Stimulated activated CD4-positive, alpha-beta T cell treated with anti-CD3 and anti-CD28 coated beads, Interleukin-12 subunit alpha, Interleukin-12 subunit beta, amount 100 ng/mL, for 4 hours (primary cell): ENCODE measurements at regions not wholly inside any gene's neighbourhood (a gene's known extent, or its start where the extent isn't known, plus 50 kb on each side); places are given as distances from the start of the nearest gene placed in this dataset.
"Not testable (repeated sequence)": the region's sequence is repeated elsewhere in the genome, so short reads cannot be mapped to it uniquely, and the experiment has no call there.

Experiments
- DNase-seq: peaks from one replicate; pipeline ENCODE4 v3.0.0-alpha.2; 2020

DNA sequence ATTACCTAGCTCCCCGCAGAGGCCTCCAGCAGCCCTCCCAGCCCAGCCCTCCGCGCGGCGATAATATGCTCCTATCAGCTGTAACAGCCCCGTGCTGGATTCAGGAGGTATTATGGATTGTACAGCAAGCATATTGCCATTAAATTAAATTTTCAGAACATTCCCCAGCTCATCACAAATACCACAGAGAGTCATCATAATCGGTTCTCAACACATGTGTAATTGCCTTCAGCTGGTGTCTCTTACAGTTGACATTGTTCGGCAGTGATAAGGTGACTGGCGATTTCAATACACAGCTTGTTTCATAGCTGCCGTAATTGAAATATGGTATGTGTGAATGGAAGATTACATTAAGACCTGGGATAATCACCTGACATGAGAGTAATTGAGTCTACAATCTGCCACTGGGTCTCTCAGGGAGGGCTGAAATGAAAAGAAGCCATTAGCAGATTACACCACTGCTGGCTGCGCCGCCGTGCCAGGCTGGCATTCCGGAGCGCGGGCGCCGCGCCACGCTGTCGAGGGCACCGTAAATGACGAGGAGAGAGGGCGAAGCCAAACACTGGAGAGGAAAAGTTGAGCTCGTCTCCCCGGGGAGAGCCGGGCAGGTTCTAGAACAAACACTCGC lies 549.4 kb upstream of the SALL3 start:
- DNase-seq: no peak

DNA sequence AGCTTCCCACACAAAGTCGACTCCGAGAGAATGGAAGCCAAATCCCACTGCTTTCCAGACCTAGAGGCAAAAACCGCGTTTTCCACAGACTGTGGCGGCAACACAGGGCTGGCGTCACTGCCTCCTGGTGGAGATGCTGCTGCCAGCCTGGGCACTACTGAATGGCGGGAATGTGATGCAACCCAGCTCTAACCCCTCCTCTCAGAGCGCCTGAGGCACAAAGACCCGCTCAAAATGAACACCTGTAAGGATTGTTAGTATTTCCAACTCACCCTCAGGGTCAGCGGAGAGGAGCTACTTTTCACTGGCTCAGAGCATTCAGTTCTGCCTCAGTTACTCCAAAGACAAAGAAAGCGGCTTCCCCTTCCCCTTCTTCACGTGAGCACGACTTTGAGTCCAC lies 548.0 kb upstream of the SALL3 start:
- no peak for DNase-seq

DNA sequence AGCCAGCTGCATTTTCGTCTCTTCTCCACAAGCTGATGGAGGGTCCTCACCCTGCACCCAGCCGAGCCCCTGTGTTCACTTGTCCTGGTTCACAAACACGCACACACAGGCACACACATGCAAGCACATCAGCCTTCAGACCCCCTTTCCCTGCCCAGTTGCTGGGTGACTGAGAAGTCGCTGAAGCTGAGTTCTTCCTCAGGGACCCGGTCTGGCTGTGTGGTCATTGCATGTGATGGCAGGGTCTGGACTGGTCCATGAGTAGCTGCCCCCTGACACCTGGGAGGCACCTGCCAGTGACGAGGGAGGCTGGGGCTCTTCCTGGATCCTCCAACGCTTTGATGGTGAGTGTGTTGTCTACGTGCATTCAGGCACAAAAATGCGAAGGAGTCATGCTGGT lies 546.1 kb upstream of the SALL3 start:
- no peak for DNase-seq

DNA sequence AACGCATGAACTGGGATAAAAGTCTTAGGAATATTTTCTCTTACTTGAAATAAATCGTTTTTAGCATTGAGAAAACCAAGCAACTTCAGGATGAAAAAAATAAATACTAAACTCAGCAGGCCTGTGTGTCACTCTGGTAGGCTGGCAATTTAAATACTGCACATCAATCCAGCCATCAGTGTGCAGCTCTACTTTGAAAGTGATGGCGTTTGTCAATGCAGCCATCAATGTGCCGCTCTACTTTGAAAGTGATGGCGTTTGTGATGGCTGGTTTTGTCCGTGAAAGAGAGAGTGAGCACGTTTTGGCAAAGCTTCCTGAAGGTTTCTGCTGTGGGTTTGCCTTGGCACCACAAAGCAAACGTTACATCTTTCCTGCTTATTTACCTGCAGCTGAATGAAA lies 543.5 kb upstream of the SALL3 start:
- DNase-seq: no peak

DNA sequence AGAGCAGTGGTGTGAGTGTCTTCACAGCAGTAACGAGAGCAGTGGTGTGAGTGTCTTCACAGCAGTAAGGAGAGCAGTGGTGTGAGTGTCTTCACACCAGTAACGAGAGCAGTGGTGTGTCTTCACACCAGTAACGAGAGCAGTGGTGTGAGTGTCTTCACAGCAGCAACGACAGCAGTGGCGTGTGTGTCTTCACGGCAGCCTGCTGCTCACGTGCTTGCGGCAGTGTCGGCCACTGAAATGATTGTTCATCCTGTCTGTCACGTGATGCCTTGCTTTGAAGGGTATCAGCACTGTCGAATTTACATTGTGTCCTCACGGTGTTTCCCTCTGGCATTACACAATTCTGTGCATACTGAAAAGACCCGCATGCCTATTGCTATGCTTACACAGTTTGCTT lies 541.4 kb upstream of the SALL3 start:
- DNase-seq: not testable (repeated sequence)

DNA sequence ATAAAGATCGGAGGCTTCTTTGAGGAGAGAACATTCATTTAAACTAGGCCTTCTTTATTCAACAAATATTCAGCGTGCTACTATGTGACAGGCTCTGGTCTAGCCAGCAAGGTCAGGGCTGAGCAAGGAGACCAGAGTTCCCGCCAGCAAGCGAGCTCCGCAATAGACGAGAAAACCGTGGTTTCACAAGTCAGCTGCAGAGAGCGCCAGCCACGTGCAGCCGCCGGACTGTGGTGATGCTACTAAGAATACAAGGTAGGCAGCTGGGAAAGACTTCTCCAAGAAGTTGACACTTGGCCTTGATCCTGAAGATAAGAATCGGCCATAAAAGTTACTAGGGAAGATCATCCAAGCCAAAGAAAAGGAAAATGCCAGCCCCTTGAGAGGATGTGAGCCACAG lies 533.7 kb upstream of the SALL3 start:
- DNase-seq: no peak

DNA sequence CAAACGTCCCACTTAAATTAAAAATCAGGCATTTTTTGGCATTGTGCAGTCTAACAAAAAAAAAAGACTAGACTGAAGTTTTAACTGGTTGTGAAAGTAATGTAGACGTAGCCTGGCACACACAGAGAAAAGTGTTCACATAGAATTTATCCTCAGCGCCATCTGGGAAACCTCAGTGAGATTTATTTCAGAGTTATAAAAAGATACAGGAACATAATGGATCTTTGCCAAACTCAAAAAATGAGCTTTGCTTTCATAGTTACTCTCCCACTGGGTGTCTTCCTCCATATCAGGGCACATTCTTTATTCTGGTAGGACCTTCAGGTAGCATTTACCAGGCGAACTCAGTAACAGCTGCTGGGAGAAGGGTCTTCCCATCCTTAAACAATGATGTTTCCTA lies 532.4 kb upstream of the SALL3 start:
- no peak for DNase-seq

DNA sequence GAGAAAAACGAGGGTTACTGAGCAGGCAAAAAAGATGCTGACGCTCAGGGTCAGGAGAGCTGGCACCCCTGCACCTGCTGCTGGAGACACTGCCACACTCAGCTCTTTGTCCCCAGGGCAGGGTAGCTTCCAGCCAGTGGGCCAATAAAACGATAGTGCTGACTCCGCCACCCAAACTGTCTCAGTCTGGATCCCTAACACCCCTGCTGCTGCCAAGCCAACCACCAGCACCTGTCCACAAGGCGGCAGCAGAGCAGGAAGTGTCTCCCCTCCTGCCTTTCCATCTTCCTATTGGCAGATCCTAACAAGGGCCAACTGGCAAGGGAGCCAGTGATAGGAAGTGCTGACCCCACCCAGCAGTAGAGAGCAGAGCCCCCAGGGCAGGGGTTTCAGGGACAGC lies 531.5 kb upstream of the SALL3 start:
- DNase-seq: no peak

DNA sequence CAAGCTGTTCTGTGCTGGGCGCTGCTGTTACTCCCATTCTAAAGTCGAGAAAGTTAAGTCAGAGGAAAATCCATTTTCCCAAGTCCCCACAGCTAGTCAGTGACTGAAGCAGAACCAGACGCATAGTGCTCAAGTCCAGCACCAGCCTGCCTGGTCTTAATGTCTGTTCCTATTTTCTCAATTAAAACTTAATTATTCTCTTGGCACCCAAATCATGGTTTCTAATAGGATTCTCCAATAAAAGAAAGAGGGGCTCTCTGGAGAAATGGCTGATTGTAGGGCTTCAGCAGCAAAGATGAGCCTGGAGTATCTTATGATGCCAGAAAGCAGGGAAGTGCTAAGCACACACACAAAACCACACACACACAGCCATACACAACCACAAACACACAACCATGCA lies 531.0 kb upstream of the SALL3 start:
- no peak for DNase-seq

DNA sequence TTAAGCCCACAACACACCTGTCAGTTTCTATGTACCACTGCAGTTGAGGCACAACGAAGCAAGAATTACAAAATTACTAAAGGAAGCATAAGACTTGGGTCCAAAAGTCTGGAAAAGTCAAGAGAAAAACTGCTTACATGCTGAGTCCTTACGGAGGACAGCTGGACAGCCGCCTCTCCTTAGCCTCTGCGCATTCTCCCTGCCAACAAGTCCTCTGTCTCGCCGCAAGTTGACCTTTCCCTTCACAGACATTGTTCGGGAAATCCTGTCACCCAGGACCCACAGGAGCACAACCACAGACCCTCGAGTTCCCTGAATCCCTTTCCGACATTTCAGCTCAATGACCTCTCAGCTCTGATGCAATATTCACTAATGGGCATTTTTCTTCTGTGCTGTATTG lies 525.4 kb upstream of the SALL3 start:
- no peak for DNase-seq

DNA sequence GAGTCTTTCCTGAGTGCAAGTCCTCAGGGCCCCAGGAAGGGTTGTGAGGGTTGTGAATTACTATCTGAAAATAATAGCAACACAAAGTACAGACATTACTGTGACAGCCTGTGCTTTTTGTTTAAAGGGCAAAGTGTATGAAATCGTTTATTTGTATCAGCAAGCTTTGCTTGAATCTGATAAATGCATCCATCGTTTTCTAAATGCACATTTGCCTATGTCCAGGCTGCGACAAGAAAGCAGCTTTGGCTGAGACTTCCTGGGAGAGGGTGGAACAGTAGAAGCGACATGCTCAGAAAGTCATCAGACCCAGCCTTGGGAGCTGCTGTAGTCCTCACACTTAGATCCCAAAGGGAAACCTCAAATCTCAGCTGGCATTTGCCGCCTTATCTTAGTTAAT lies 524.2 kb upstream of the SALL3 start:
- DNase-seq: no peak

DNA sequence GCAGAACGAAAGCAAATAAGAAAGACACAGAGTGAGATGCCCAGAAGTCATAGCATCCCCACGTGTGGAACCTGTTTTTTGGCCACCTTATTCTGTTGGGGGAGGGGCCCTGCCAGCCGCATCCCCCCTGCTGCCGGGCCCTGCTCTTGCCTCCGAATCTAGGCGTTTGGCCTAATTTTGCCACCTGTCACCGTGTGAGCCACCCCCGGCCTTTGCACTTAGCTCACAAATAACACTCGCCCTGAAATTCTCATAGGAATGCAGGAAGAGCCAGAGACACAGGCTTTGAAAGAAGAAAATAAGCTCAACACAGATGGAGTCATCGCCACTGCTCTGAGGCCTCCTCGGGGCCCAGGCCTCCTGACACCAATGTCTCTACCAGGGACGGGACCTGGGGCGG lies 522.6 kb upstream of the SALL3 start:
- no peak for DNase-seq

DNA sequence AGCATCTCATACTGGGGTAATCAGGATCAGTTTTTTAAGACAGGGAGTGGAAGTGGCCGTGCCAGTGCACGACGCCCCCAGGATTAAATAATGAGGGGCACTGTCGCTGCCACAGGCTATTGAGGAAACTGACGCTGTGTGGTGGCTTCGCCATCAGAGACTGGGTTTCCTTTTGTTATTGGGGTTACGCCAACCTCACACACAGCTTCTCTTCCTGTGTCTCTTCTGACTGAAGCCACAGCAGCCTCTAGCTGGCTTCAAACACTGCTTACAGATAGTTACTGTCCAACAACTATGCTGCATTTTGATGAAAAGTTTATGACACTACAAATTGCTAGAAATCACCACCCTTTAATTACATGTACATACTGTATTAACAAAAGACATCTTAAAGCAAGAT lies 521.9 kb upstream of the SALL3 start:
- no peak for DNase-seq

DNA sequence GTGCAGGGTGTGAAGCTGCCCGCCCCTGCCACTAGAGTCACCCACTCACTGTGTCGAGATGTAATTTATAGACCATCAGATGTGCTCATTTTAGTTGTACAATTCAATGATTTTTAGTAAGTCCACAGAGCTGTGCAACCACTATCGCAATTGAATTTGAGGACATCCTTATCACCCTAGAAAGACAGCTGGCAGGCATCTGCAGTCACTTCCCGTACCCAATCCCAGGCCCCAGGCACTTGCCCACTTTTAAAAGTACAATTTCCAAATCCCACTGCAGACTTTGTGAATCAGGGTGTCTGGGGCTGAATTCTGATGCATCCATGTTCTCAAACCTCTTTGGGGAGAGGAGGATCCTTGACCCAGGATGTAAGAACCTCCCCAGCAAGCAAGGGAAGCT lies 521.3 kb upstream of the SALL3 start:
- no peak for DNase-seq

DNA sequence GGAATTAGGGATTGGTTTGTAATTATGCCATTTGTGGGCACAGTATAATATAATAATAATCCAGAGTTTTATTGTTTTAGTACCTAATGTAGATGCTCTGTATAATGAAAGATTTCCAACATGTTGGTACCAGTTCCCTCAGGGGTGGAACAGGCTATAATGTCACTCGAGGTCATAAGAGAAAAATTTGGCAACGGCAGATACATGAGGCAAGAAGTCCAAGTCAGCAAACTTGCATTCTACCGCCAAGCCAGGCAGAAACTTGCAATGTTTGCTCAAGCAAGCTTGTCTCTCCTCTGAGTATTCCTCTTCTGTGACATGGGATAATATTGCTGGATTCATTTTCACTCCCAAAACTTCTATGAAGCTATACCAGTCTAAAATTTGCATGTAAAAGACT lies 520.0 kb upstream of the SALL3 start:
- no peak for DNase-seq

DNA sequence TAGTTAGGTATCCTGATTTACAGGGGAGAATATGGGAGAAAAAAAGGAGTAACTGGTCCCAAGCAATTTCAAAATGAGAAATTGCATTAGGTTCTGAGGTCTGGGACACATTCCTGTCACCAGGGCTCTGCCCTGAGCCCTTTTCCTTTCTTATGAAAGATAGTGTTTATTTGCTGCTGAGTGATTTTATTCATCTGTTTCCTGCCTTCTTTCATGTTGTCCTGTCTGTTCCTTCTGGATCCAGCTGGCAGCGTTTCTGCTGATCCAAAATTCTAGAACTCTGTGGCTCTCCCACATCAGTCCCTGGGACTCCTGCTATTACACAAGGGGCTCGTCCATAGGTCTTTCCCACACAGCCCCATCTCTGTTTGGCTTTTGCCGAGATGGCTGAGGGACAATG lies 519.1 kb upstream of the SALL3 start:
- no peak for DNase-seq

DNA sequence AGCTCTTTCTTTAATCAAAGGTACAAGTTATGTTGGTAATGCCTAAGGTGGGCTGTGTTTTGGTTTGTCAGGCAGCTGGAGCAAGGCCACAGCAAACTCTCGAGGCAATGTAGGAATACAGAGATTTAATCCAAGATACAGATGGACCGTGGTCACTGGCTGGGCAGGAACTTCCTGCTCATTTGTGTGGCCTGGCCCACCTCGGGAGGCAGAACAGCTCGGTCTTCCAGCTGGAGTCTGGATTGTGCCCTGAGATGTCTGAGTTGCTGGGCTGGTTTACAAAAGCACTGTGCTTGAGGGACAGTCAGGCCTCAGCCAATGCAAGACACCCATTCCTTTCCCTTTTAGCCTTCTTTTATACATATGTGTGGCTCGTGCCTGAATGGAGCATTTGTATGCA lies 506.1 kb upstream of the SALL3 start:
- no peak for DNase-seq

DNA sequence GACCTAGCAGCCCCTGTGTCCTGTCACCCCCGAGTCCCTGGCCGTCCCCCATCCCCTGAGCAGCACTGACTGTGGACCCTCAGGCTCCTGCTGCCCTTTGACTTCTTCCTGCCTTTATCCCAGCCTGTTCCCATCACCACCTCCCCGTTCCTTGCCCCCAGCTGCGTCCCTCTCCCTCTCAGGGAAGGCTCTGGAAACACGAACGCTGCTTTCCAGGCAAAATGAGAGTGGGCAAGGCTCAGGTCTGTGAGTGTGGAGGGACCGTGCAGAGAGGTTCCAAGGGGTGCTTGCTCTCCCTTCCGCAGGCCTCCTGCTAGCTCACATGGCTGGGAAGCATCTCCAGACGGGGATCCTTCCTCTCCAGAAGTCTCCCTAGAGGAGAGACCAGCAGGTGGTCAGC lies 501.8 kb upstream of the SALL3 start:
- no peak for DNase-seq

DNA sequence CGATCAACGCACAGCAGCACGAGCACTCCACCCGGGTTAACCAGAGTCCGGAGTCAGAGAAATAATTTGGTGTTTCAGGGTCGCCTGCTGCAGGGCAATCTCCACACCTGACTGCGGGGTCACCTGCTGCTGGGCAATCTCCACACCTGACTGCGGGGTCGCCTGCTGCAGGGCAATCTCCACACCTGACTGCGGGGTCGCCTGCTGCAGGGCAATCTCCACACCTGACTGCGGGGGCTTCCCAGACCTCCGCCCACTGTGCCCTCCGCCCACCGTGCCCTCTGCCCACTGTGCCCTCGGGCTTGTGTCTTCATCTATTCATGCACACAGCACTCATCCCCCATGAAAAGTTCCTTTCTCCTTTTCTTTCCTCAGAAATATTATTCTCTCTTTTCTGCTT lies 500.2 kb upstream of the SALL3 start:
- no peak for DNase-seq

DNA sequence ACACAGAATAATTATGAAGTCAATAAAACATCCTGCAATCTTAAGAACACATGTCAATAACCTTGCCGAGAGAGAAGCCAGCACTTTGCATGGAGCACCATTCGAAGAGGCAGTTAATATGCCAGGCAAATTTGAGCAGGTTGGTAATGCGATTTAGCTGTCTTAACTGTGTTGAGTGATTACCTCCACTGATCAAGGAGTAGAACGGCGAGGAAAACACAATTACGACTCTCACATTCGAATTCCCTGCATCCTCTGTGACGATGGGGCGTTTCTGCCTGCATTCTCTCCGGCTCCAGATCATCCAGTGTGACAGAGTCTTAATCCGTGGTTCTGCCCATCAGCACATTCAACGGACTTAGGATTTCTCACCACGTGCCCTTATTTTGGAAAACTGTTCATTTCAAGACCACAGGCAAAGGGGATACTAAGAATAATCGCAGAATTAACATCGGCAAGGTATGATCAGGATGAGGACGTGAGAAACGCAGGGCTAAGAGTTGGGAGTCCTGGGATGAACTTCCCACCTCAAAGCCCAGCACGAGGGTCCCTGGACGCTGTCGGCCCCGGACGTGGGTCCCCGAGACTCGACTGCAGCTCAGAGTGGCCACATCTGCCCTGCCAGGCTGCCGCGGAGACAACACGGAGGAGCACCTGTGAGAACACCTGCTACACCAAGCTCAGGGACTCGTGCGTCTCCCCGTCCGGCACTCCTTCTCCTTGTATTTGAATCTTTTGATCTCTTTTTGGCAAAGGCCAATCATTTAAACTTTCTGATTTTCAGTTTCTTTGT lies 499.2 kb upstream of the SALL3 start:
- DNase-seq: no peak

DNA sequence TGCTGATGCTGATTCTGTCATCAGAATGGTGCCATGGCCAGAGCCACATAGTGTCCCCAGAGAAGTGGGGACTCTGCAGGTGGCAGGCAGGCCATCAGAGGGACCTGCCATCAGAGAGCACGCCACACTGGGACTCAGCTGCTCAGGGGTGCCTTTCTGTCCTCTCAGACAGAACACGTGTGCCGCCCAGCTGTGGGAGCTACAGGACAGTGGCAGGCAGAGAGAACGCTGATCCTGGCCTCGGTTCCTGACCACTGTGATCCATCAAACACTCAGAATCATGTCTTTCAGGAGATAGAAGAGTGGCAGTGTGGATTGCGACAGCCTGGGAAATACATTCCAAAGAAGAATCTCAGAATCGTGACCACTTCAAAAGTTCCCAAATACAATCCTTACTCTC lies 497.2 kb upstream of the SALL3 start:
- DNase-seq: no peak

DNA sequence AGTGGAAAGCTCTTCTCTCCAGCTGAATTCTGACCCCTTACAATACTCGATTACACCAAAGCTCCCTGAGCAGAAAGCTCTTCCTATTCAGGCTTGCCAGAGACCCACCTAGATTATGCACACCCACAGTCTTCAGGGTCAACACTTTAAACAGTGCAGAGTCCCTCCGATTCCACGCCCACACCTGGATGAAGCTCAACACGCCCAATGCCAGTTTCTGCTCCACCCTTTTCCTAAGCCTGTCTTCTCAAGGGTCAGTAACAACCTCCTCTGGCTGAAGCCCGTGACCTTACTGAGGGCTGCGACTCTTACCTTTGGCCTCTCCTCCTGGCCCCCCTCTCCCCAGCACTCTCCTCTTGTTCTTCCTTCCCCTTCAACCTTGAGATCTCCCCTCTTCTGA lies 492.0 kb upstream of the SALL3 start:
- DNase-seq: no peak

DNA sequence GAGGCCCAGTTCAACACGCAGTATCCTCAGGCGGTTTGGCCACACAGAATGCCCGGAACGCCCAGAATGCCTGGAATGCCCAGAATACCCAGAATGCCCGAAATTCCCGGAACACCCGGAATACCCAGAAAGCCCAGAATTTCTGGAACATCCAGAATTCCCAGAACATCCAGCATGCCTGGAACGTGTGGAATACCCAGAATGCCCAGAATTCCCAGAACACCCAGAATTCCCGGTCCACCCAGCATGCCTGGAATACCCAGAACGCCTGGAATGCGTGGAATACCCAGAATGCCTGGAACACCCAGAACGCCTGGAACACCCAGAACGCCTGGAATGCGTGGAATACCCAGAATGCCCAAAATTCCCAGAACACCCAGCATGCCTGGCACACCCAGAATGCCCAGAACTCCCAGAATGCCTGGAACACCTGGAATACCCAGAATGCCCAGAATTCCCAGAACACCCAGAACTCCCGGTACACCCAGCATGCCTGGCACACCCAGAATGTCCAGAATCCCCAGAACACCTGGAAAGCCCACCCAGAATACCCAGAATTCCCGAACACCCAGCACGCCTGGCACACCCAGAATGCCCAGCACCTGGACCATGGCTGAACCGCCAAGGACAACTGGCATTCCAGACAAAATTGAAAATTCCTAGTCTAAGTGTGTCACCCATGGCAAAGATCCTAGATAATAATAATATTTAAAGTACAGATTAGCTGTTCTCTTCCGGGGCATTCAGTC lies 487.4 kb upstream of the SALL3 start:
- DNase-seq: no peak

DNA sequence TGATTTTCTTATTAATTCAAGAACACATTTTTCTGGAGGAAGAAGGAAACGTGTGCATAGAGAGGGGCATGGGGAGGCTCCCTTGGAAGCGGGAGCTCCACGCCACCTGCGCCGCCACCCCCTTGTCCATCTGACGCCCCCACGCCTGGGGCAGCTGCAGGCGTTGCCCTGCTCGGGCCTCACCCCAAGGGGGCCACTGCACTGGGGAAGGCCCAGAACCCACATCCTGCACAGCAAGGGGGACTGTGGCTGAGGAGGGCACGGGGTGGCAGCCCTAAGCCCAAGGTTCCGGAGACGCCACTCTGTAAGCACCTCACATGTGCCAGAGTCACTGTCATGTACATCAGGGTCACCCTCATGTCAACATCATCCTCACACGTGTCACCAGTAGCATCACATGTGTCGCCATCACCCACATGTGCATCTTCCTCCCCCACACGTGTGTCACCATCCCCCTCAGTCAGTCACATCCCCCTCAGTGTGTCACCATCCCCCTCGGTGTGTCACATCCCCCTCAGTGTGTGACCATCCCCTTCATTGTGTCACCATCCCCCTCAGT lies 486.7 kb upstream of the SALL3 start:
- DNase-seq: no peak
